ENCODE measurements at regions not wholly inside any gene's neighbourhood (a gene's known extent, or its start where the extent isn't known, plus 50 kb on each side); places are given as distances from the start of the nearest gene placed in this dataset.

DNA sequence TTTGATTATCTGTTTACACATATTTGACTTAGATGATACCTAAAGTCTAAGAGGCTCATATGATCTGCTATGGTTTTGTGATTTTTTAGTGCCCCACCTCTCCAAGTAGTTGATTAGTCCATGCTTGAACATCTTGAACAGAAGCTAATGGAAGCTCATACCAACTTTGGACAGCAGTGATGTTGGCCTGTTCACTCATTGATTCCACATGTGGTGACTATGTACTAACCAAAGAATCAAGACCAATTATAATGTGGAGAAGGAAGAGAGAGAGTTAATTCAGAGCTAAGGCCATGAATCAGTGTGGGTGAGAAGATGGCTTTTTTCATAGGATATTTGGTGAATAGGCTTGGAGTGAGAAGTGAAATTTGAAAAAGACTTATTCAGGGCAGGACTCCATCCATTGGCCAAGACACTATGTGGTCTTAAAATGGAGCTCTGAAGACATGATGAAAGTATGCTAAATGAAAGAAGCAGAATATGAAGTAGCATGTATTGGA, 178.3 kb upstream of the TWIST2 start:
- no peak for DNase-seq (ENCODE audit: low read depth in 4 of 4, low spot score in 3 of 4)

DNA sequence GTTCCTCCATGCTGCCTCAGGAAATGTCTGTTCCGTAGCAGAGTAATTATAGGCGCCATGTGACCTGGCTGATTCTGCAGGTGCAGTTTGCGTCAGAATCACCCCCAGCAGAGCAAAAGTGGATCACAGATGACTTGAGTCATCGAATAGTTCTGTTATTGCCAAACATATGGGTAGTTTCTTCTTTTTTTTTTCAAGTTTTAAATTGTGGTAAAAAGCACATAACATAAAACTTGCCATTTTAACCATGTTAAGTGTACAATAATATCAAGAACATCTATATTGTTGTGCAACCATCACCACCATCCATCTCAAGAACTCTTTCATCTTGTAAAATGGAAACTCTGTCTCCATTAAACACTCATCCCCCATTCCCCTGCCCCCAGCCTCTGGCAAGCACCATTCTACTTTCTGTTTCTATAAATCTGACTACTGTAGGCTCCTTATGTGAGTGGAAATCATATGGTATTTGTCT, 177.7 kb upstream of the TWIST2 start:
- no peak for DNase-seq (ENCODE audit: low read depth in 4 of 4, low spot score in 3 of 4)

DNA sequence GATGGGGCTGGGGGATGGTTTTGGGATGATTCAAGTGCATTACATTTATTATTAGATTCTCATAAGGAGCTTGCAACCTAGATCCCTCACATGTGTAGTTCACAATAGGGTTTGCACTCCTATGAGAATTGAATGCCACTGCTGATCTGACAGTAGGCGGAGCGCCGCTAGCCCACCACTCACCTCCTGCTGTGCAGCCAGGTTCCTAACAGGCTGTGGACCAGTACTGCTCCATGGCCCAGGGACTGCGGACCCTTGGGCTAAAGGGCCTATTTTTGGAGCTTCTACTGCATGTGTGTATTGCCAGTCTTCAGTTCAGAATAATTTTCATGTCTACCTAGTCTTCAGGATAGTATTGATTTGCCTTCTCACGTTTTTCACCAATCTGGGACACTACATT, 165.3 kb upstream of the TWIST2 start:
- DNase-seq (ENCODE audit: low read depth in 4 of 4, low spot score in 3 of 4) = no peak

DNA sequence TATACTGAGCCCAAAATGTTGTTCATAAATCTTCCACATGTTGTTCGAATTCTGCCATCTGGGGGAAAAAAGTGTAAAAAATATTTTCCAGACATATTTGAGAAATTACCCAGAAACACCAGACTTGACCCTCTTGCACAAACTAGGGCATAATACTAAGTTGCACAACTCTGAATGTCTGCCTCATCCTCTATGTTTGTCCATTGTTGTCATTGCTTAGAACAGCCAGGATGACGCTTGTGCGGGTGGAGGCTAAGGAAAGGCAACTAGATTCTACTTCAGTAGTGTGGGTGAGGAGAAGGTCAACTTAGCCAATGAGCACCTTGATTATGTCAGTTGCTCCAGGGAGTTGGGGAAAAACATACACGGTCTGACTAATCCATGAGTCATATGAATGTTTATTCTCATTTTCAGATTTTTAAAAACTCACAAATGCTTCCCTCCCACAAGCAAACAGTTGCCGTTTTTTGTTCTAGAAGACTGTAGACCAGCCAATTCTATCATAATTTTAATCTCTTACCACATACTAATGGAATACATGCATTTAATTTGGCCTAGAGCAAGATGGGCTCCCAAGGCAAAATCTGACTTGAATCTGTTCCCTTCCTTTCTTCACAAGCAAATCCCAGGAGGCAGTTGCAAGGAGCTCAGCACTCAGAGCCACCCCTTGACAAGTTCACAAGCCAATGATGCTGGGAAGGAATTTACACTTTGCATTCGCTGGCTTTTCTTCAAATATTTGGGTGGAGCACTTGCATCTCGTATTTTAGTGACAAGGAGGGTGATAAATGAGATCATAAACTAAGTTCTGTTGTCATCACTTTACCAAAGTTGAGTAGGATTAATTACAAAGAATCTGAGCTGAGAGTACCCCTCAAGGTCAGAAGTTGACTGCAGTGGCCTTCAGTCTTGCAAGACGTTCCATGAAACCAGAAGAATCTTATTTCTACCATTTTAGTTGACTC, 163.2 kb upstream of the TWIST2 start:
- no peak for DNase-seq (ENCODE audit: low read depth in 4 of 4, low spot score in 3 of 4)

DNA sequence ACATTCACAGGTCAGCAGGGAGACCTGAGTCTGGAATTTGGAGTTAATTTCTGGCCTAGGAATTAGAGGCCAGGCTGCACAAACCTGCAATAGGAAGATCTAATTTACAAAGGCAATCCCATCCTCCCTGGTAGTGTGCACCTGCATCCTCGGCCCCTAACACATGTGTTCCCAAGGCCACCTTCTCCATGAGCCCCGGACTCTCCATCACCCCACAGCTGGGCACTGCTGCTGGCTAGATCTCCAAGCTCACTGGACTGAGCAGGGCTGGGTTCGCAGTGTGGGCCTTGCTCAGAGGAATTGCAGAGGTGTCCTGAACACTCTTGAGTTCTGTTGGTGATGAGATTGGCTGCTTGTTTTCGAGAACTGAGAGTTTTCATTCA, 162.6 kb upstream of the TWIST2 start:
- DNase-seq (ENCODE audit: low read depth in 4 of 4, low spot score in 3 of 4) = no peak

DNA sequence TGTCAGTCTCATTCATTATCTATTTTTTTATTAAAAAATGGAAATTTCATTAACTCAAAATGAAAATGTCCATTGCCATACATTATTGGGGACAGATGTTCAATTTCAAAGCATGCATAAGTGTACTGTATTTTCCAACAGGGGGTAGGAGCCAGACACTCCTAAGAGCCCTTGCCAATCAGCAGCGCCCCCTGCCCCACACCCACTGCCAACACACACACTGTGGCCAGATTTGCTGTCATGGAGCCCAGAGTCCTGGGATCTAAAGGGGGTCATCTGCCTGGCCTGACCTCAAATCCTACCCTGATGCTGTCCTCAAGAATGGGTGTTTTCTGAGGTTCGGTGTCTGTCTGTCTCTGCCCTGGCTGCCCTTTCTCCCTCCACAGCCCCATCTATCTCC, 162.2 kb upstream of the TWIST2 start:
- DNase-seq (ENCODE audit: low read depth in 4 of 4, low spot score in 3 of 4) = no peak

DNA sequence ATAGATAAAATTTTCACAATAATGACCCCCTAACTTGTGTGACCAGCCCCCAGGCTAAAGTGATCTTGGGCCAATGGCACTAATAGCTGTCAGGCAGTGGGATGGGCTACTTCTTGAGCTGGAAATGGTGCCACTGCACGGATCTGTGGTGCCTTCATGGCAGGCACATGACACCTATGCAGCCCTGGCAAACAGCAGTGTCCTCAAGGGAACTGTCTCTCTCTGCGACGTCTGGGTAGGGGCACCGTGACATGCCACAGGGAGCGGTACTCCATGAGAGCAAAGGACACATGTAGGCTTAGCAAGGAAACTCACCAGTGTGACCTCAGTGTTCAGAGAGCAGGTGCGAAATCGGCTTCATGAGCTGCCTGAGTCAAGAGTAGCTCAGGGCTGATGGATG, 161.7 kb upstream of the TWIST2 start:
- DNase-seq (ENCODE audit: low read depth in 4 of 4, low spot score in 3 of 4) = no peak

DNA sequence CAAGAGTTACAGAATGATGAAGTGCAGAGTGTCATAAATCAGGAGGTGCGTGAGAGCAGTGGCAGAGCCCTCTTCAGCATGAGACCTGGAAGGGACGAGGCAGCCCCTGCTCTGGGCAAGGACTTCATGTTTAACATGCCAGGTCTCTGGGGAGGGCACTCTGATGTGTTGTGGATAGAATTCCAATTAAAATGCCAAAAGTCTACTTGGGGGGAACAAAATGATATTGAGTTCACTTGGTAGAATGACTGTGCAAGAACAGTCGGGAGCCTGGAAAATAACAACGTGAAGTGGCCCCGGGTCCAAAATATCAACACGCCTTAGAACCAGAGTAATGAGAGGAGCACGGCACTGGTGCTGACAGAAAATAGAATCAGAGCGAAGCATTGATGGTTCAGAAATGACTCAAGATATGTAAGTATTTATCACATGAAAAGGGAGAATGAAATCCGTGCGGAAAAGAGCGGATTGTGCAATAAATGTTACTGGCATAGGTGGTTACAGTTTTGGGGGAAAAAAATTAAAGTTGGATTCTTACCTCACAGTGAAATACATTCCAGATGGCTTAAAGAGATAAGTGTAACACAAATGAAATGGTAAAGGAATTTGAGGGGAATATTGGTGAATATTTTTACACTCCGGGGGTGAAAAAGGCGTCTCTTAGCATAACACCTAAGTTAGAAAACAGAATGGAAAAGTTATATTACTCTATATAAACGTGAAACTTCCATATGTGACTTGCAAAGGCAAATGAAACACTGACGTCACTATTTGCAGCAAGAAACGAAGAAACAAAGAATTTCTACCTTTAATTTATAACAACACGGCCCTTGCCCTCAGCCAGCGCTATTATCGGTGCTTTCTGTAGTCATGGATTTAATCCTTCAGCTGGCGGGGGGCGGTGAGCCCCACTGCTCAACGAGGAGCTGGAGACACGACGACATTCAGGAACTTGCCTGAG, 159.4 kb upstream of the TWIST2 start:
- DNase-seq (ENCODE audit: low read depth in 4 of 4, low spot score in 3 of 4) = no peak

DNA sequence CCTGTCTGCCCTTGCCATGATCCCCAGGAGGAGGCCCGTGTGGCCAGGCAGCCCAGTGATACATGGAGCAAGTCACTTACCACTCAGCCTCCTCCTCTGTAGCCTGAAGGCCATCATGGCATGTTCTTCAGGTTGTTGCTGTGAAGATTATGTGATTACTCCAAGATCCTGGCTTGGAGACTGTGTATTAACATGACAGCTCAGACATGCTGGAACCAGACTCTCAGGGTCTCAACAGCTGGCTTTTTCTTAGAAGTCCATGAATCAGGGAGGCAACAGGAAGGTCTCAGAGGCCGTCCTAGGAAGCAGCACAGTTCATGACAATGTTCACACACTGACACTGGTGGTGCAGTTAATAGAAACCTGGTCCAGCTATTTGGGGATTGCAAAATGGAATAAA, 158.6 kb upstream of the TWIST2 start:
- no peak for DNase-seq (ENCODE audit: low read depth in 4 of 4, low spot score in 3 of 4)

DNA sequence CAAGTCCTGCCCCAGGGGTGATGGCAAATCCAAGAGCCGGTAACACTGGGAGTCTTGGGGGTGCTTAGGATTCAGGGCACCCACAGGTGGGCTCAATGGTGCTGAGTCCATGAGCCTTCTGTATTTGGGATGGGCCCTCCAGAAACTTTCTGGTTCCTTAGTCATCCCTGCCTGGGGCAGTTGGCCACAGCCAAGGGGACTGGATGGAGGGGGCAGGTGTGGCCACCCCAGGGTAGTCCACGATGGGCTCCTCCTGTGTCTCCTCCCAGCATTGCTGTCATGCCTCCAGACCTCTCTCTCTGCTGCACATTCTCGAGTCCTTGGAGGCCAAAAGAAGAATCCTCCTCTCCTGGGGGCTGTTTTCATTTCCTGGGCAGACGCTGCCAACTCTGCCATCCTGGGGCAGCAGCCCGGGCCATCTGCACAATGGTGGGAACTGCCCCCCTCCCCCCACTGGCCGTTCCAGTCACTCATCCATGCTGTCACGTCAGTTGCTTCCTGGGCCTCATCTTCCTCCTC, 158.0 kb upstream of the TWIST2 start:
- DNase-seq (ENCODE audit: low read depth in 4 of 4, low spot score in 3 of 4) = no peak

DNA sequence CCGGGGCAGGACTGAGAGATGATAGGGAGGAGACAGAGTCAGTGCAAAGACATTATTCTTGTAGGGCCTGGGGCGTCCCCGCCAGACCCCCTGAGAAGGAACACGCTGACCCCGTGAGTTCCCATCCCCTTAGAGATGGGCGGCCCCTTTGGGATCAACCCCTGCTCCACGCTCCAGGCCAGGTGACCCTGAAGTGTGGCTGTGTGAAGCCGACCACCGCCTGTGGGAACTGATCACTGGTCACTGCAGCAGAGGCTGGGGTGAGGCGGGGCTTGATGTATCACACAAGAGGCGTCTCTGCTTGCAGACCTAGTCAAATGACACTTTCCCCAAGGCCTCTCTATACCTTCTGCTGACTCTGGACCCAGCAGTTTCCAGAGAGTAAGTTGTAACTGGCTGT, 157.4 kb upstream of the TWIST2 start:
- no peak for DNase-seq (ENCODE audit: low read depth in 4 of 4, low spot score in 3 of 4)

DNA sequence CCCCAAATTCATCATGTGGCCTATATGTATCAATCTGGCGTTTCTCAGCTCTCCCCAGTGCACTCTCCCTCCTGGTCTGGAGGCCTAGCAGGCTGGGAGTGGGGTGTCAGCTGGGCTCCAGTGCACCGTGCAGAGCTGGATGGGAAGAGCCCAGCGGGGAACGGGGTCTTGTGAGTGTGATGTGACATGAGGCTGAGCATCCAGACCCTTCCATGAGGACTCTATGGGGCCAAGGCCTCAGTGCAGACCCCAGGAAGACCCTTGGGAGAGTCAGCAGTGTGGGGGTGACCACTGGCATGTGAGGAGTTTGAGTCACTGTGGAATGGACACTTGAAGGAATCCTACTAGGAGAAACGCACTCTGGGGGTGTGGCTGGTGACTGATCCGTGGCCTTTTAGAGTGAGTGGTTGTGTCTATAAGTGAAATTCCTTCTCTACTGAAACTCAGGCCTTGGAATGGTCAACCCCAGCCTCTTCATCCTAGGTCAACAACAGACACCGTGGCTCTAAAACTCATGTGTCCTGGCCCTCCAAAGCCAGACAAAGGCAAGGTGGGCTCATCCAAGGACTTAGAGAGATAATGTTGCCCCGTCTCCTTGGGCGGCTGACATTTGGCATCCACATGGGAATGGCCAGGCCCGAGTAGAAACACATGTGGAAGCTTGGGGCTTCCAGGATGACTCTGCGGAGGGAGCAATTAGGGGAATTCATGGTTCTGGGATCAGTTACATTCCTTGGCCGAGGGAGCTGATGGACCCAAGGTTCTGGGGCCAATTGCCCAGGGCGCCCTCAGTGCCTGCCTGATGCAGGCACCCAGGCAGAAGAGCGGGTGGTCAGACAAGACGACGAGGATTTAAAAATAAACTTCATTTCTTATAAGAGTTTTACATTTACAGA, 156.0 kb upstream of the TWIST2 start:
- DNase-seq (ENCODE audit: low read depth in 4 of 4, low spot score in 3 of 4) = no peak

DNA sequence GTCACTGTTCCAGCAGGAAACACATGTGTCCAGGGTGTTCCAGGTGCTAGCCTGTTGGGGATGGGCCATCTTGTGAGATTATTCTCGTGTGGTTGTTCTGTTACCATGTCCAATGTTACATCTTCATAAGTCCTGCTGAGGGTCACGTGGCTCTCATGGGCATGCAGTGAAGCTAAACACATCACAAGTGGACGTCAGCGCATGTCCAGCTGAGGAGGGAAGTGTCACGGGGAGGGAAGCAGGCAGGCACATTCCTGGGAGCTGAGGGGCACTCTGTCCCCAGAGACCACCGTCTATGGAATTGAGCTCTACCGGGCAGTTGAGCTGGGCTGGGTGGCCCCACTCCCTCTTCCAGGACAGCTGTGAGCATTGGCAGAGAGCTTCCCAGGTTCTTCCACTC, 155.3 kb upstream of the TWIST2 start:
- no peak for DNase-seq (ENCODE audit: low read depth in 4 of 4, low spot score in 3 of 4)

DNA sequence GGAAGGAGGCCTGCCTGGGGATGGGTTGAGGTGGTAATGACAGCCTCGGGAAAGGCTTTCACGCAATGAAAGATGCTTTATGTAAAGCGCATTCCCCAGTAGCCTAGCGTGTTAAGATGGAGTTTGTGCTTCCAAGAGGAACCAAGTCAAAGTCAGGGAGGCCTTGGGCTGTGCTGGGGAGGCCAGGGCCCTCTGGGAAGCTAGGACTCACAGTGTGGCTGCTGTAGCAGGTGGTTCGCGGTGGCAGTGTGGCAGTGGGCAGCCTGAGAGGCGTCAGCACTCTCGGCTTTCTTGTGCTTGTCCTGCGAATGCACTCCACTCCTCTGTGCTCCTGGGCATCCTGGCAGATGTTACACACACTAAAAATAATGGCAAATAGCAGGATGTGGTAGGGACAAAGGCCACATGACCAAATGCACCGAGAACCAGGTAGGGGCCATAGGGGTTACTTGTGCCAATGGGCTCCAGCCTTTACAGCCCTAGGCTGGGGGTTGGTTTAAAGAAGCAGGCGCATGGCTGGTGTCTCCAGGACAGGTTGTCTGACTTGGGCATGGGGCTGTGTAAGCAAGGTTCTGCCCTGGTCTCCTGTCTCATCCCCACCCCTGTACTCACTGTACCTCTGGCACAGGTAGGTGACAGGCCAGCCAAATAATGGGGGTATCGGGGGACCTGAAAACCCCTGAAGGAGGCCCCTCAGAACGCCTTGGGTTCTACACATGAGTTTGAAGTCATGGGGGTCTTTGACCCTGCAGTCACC, 154.4 kb upstream of the TWIST2 start:
- DNase-seq (ENCODE audit: low read depth in 4 of 4, low spot score in 3 of 4) = no peak

DNA sequence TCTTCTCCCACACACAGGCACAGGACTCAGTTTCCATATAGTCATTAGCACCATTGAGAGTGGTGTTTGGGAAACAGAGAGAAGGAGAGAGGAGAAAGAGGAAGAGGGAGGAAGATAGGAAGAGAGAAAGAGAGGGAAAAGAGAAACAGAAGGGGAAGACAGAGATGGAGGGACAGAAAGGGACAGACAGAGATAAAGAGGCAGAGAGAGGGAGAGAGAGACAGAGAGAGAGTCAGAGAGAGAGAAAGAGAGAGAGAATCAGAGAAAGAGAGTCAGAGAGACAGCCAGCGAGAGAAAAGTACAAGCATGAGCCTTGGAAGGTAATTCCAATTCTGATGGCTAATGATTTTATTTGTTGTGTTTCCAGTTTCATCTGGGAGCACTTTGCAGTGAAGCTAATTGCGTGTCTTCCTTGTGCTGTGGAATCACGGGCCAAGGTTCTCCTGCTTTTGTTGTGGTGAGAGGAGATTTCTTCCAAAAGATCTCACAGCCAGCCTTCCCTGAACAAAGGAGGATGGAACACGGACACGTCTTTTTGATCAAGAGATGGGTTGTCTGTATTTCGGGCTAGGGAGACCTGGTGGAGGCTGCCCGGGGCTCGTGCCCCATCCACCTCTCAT, 153.6 kb upstream of the TWIST2 start:
- no peak for DNase-seq (ENCODE audit: low read depth in 4 of 4, low spot score in 3 of 4)

DNA sequence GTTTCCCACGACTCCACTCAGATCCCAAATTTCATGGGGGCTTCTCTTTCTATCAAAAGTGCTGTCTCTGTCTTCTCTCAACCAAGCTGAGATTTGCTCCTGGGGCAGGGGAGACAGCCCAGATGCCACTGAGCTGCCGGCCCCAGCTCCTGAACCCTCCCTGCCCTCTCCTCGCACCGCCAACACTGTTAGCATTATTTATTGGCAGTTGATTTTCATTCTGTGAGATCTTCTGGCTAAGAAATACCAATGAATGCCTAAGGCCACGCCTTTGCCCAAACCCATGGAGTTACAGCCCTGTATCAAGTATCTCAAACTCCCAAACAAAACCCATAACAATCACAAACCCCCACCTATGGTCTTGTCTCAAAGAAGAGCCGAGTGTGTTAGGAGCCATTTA, 153.0 kb upstream of the TWIST2 start:
- DNase-seq (ENCODE audit: low read depth in 4 of 4, low spot score in 3 of 4) = no peak

DNA sequence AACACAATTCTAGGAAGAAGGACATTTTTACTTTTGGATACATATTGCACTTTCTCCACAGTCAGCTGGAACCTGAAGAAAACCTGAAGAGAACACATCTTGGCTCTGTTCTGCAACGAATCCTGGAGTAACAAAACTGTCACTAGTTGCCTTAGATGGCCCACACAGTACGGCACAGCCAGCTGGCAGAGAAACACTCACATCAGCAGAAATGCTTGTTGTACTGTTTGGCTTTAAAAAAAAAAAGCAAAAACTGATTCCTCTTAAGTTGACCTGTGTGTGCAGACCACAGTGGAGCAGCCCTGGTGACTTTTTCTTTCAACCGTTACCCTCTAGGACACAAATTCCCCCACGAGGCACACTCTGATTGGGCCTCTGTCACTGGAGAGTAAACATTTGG, 152.3 kb upstream of the TWIST2 start:
- no peak for DNase-seq (ENCODE audit: low read depth in 4 of 4, low spot score in 3 of 4)

DNA sequence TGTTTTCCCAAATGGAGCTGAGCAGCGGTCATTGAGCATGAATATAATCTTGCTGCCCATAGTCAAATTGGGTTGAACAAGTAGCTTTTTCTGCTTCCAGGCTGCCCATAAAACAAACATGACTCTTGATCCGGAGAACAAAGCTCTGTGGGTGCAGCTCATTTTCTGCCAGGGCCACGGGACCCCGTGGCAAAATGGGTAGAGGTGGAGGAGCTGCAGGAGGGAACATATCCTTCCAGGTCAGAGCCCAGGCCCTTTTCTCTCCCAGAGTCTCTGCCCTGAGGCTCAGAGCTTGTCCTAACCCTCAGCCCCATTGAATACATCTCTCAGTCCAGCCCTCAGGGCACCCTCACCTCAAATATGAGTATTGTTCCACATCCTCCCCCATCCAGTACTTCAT, 151.6 kb upstream of the TWIST2 start:
- DNase-seq (ENCODE audit: low read depth in 4 of 4, low spot score in 3 of 4) = no peak

DNA sequence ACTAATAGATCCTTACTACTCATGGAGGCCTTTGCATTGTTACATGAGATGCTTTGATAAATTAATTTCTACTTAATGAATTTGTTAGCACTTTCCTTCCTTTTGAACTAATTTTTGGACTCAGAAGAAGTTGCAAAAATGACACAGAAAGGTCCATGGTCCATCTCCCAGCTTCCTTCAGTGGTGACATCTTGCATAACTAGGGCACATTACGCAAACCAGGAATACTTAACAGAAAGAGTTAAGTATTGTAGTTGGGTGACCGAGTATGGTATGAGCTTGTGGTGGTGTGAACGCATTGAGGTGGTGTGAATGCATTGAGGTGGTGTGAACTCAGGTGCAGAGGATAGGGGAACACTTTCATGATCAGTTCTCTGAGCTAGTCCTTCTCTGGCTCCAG, 151.1 kb upstream of the TWIST2 start:
- no peak for DNase-seq (ENCODE audit: low read depth in 4 of 4, low spot score in 3 of 4)
